Vagina (tissue), 2 donors: ENCODE measurements at regions not wholly inside any gene's neighbourhood (a gene's known extent, or its start where the extent isn't known, plus 50 kb on each side); places are given as distances from the start of the nearest gene placed in this dataset.

ENCODE experiments used
- DNase-seq, 2 donors: peaks; one replicate each; pipeline ENCODE4 v3.0.0-alpha.2; 2017; ENCODE audit errors: extremely low spot score in 2 of 2
- H3K27ac ChIP-seq: fragments of 200-600 bp; sonication (generic); one replicate; pipeline ENCODE4 v1.5.1; 2019
- H3K27me3 ChIP-seq: fragments of 200-600 bp; sonication (generic); one replicate; pipeline ENCODE4 v1.5.1; 2019
- H3K36me3 ChIP-seq, 2 donors: fragments of 200-600 bp; sonication (generic); one replicate each; pipeline ENCODE4 v1.5.1; 2017 to 2019
- H3K4me1 ChIP-seq: fragments of 200-600 bp; sonication (generic); one replicate; pipeline ENCODE4 v1.5.1; 2019
- H3K4me3 ChIP-seq, 2 donors: fragments of 200-600 bp; sonication (generic); 1 replicate in 1 of 2; 2 replicates in 1 of 2; pipeline ENCODE4 v1.5.1; 2016 to 2019
- H3K9me3 ChIP-seq: fragments of 200-600 bp; sonication (generic); one replicate; pipeline ENCODE4 v1.5.1; 2019
- POLR2A ChIP-seq, 2 donors: fragments of 450-650 bp; IDR thresholded peaks; one replicate each; pipeline ENCODE4 v1.6.1; 2017; ENCODE audit warnings: antibody characterized with exemption in 2 of 2, mild to moderate bottlenecking in 2 of 2, moderate library complexity in 2 of 2
- POLR2AphosphoS5 ChIP-seq, 2 donors: sonication (generic); formaldehyde crosslinking; IDR thresholded peaks; one replicate each; pipeline ENCODE4 v1.9.0; 2017; ENCODE audit warnings: antibody characterized with exemption in 2 of 2, mild to moderate bottlenecking in 2 of 2, low read depth in 1 of 2; ENCODE audit not compliant: insufficient read depth in 1 of 2
- intact Hi-C: fragments of 100-400 bp; cut with DNase I; formaldehyde crosslinking; loops from one replicate; pipeline ENCODE4 v1.15.1; 2023
- TF ChIP-seq, protein P1 (sequence below), 3 experiments: fragments of 450-650 bp in 2 of 3; fragments of 200-600 bp in 1 of 3; sonication (generic) in 1 of 3; IDR thresholded peaks; one replicate each; pipeline ENCODE4 v1.5.1; 2017 to 2019; ENCODE audit warnings: antibody characterized with exemption in 3 of 3, mild to moderate bottlenecking in 2 of 3, moderate library complexity in 2 of 3

- intact Hi-C loops: no loop called here
- Histone ChIP-seq H3K9me3 (no peaks in the 10 kb centered on the region), H3K4me1 (no peaks in the 10 kb centered on the region), H3K27ac (no peak overlapping the region), H3K27me3 (no peaks in the 10 kb centered on the region), H3K4me3 (no peak overlapping the region), H3K36me3 (no peaks in the 10 kb centered on the region)
- TF ChIP-seq POLR2AphosphoS5 (IDR thresholded peaks at IDR 0.05; ENCODE audit: insufficient read depth in 1 of 2, low read depth in 1 of 2) (no peak), POLR2A (IDR thresholded peaks at IDR 0.05) (no peak)
- TF ChIP-seq, protein P1, sequence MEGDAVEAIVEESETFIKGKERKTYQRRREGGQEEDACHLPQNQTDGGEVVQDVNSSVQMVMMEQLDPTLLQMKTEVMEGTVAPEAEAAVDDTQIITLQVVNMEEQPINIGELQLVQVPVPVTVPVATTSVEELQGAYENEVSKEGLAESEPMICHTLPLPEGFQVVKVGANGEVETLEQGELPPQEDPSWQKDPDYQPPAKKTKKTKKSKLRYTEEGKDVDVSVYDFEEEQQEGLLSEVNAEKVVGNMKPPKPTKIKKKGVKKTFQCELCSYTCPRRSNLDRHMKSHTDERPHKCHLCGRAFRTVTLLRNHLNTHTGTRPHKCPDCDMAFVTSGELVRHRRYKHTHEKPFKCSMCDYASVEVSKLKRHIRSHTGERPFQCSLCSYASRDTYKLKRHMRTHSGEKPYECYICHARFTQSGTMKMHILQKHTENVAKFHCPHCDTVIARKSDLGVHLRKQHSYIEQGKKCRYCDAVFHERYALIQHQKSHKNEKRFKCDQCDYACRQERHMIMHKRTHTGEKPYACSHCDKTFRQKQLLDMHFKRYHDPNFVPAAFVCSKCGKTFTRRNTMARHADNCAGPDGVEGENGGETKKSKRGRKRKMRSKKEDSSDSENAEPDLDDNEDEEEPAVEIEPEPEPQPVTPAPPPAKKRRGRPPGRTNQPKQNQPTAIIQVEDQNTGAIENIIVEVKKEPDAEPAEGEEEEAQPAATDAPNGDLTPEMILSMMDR (IDR thresholded peaks at IDR 0.05): no peak
- no peak for DNase-seq
Observed at GRCh38 chr5:165161204-165161603, 1655.8 kb downstream of the MAT2B start.

- TF ChIP-seq POLR2AphosphoS5 (IDR thresholded peaks at IDR 0.05; ENCODE audit: insufficient read depth in 1 of 2, low read depth in 1 of 2) (no peak), POLR2A (IDR thresholded peaks at IDR 0.05) (no peak)
- TF ChIP-seq, protein P1 (IDR thresholded peaks at IDR 0.05): no peak
- H3K9me3 ChIP-seq: no peaks in the 10 kb centered on the region
- no peak overlapping the region for H3K27ac ChIP-seq
- intact Hi-C loops: no loop called here
- DNase-seq: no peak
- no peak overlapping the region for H3K4me3 ChIP-seq
- no peaks in the 10 kb centered on the region for H3K36me3 ChIP-seq
- no peaks in the 10 kb centered on the region for H3K27me3 ChIP-seq
- H3K4me1 ChIP-seq: no peaks in the 10 kb centered on the region
Observed at GRCh38 chr5:165163861-165164260, 1658.4 kb downstream of the MAT2B start.

DNA sequence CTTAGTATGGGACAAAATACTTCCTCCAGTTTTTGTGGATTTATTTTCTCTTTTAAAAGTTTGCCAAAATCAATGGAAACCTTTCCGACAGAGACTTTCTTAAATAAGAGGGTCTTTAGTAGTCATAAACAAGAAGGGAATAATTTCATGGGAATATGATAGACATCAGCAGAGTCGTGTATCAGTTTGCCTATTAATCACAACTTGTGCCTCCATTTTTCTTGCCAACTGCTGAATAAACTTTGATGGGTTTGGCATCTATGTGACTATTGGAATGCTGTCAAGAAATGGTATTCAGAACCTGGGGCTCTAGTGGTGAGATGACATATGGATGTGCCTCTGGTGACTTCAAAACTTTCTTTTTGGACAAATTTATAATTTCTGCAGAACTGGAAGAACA, 1668.2 kb downstream of the MAT2B start:
- no peak for DNase-seq
- H3K36me3 ChIP-seq: no peaks in the 10 kb centered on the region
- no peak for TF ChIP-seq POLR2AphosphoS5 (IDR thresholded peaks at IDR 0.05; ENCODE audit: insufficient read depth in 1 of 2, low read depth in 1 of 2)
- no peak for TF ChIP-seq POLR2A (IDR thresholded peaks at IDR 0.05)
- TF ChIP-seq, protein P1 (IDR thresholded peaks at IDR 0.05): no peak
- no peaks in the 10 kb centered on the region for H3K27me3 ChIP-seq
- H3K4me1 ChIP-seq: no peaks in the 10 kb centered on the region
- H3K4me3 ChIP-seq: no peak overlapping the region
- no peaks in the 10 kb centered on the region for H3K9me3 ChIP-seq
- intact Hi-C loops: no loop called here
- H3K27ac ChIP-seq: no peak overlapping the region

DNA sequence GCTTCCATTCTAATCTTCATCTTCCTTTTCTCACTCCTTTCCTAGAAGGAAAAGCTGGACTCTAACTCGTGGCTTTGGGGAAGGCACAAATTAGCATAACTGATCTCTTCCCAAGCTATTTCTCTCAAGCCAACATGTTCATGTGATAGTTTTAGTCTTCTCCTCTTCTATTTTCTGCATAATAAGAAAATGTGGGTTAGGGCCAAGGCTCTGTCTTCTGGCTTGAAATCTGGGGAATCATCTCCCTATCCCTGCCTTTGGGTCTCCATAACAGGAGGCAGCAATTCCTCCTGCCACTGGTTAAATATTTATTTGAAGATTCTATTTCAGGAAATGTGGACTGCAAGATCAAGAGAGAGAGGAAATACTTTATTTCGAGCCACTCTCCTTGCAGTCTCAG, 1669.6 kb downstream of the MAT2B start:
- DNase-seq: no peak

GRCh38 chr5:165184183-165184582, 1678.8 kb downstream of the MAT2B start:
- no peaks in the 10 kb centered on the region for H3K27me3 ChIP-seq
- no peak overlapping the region for H3K27ac ChIP-seq
- no peaks in the 10 kb centered on the region for H3K9me3 ChIP-seq
- no peaks in the 10 kb centered on the region for H3K4me1 ChIP-seq
- DNase-seq: no peak
- intact Hi-C loops: no loop called here
- H3K4me3 ChIP-seq: no peak overlapping the region
- TF ChIP-seq POLR2AphosphoS5 (IDR thresholded peaks at IDR 0.05; ENCODE audit: insufficient read depth in 1 of 2, low read depth in 1 of 2): no peak
- TF ChIP-seq, protein P1 (IDR thresholded peaks at IDR 0.05): no peak
- no peak for TF ChIP-seq POLR2A (IDR thresholded peaks at IDR 0.05)
- no peaks in the 10 kb centered on the region for H3K36me3 ChIP-seq

More for the DNA sequence above, 1669.6 kb downstream of the MAT2B start:
- no peaks in the 10 kb centered on the region for H3K9me3 ChIP-seq
- no peaks in the 10 kb centered on the region for H3K36me3 ChIP-seq
- H3K4me1 ChIP-seq: no peaks in the 10 kb centered on the region
- H3K27ac ChIP-seq: no peak overlapping the region
- no peaks in the 10 kb centered on the region for H3K27me3 ChIP-seq
- intact Hi-C loops: no loop called here
- no peak overlapping the region for H3K4me3 ChIP-seq
- TF ChIP-seq POLR2A (IDR thresholded peaks at IDR 0.05): no peak
- TF ChIP-seq, protein P1 (IDR thresholded peaks at IDR 0.05): no peak
- TF ChIP-seq POLR2AphosphoS5 (IDR thresholded peaks at IDR 0.05; ENCODE audit: insufficient read depth in 1 of 2, low read depth in 1 of 2): no peak
